ENCODE measurements at regions not wholly inside any gene's neighbourhood (a gene's known extent, or its start where the extent isn't known, plus 50 kb on each side); places are given as distances from the start of the nearest gene placed in this dataset.

DNA sequence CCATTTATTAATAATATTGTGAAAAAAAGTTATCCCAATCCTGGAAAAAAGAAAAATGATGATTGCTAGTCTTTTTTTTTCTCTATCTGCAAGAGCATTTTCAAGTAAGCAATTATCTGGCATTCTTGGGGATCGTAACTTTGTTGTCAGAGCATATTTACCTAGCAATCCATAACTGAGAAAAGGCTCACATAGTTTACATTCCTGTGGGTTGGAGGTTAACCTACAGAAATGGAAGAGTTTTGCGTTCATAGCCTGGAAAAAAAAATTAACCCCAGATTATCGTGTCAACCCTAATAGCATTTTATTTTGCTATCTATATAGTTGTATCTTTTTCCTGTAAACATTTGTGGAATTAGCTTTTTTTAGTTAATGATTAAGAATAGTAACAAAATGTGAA, 292.3 kb downstream of the DAD1 start:
- in situ Hi-C loops (cut with HindIII; ENCODE audit: extremely low pct_ligation_motif_present, low pct_unique_long_range_greater_than_20kb): no loop called here
- Histone ChIP-seq H3K9me3 (ENCODE audit: low read length) (no peaks in the 10 kb centered on the region), H3K4me1 (ENCODE audit: insufficient read depth, low read length) (peaks cover 13% of the 10 kb centered on the region), H4K20me1 (ENCODE audit: insufficient read depth, low read length) (no peaks in the 10 kb centered on the region), H3K79me2 (ENCODE audit: insufficient read depth, low read length) (no peaks in the 10 kb centered on the region), H3K4me3 (replicated peaks in 1 of 3; ENCODE audit: insufficient read depth in 1 of 3, low read depth in 2 of 3, low read length in 3 of 3) (no peak overlapping the region), H3K36me3 (replicated peaks in 1 of 2; ENCODE audit: control insufficient read depth in 1 of 2, insufficient read depth in 2 of 2, low read length in 2 of 2) (no peaks in the 10 kb centered on the region), H3K27ac (ENCODE audit: extremely low read length, insufficient read depth, low read length) (no peak overlapping the region), H3K27me3 (ENCODE audit: control insufficient read depth in 1 of 2, insufficient read depth in 2 of 2, low read length in 2 of 2) (peaks cover 0 to 21% of the 10 kb centered on the region in 2 experiments; a peak in 2 of 5 replicates), H3K9ac (ENCODE audit: insufficient read depth, low read depth, low read length) (no peak overlapping the region), H2AFZ (ENCODE audit: low read length) (no peak overlapping the region), H3K4me2 (ENCODE audit: low read depth, low read length) (no peak overlapping the region)
- ChIA-PET POLR2A (no interaction called here), CTCF (ENCODE audit: low intra/inter-chr PET ratio, low total read pairs) (no interaction called here)
- under 1% methylated on average over 3 of the region's 3 CpGs for WGBS (ENCODE audit: low lambda C conversion rate)
- DNase-seq (ENCODE audit: low spot score): peak; percentile 76
- FAIRE-seq: no peak
- no TSS peak for BruUV-seq (replicated peaks)
- intact Hi-C loops (cut with micrococcal nuclease; ENCODE audit: unreplicated experiment): loop anchor here (1.0 kb wide), 1 partner anchor 19 kb away; no protein-coding TSS in a partner anchor
- peak; percentile 93 for ATAC-seq
- TF ChIP-seq ELF3 (CRISPR knock-in tag; IDR thresholded peaks at IDR 0.05) (0 out of 2 replicates have a peak, but pooled peaks have one; percentile 32), ISX (CRISPR knock-in tag; conservative IDR thresholded peaks at IDR 0.05) (no peak), TFDP1 (CRISPR knock-in tag; IDR thresholded peaks at IDR 0.05; ENCODE audit: borderline replicate concordance) (no peak), CBFB (CRISPR knock-in tag; IDR thresholded peaks at IDR 0.05) (peak; percentile 98), EZH2 (conservative IDR thresholded peaks at IDR 0.05; ENCODE audit: low read depth, low read length) (no peak), TEAD3 (CRISPR knock-in tag; optimal IDR thresholded peaks at IDR 0.05; ENCODE audit: borderline replicate concordance) (peak; percentile 98), FOXK1 (CRISPR knock-in tag; IDR thresholded peaks at IDR 0.05; ENCODE audit: borderline replicate concordance, low read depth) (0 out of 2 replicates have a peak, but pooled peaks have one; percentile 26), ZNF234 (CRISPR knock-in tag; conservative IDR thresholded peaks at IDR 0.05) (no peak)
- TF ChIP-seq, protein P1, sequence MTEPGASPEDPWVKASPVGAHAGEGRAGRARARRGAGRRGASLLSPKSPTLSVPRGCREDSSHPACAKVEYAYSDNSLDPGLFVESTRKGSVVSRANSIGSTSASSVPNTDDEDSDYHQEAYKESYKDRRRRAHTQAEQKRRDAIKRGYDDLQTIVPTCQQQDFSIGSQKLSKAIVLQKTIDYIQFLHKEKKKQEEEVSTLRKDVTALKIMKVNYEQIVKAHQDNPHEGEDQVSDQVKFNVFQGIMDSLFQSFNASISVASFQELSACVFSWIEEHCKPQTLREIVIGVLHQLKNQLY (CRISPR knock-in tag; IDR thresholded peaks at IDR 0.05): no peak
- TF ChIP-seq, protein P2, sequence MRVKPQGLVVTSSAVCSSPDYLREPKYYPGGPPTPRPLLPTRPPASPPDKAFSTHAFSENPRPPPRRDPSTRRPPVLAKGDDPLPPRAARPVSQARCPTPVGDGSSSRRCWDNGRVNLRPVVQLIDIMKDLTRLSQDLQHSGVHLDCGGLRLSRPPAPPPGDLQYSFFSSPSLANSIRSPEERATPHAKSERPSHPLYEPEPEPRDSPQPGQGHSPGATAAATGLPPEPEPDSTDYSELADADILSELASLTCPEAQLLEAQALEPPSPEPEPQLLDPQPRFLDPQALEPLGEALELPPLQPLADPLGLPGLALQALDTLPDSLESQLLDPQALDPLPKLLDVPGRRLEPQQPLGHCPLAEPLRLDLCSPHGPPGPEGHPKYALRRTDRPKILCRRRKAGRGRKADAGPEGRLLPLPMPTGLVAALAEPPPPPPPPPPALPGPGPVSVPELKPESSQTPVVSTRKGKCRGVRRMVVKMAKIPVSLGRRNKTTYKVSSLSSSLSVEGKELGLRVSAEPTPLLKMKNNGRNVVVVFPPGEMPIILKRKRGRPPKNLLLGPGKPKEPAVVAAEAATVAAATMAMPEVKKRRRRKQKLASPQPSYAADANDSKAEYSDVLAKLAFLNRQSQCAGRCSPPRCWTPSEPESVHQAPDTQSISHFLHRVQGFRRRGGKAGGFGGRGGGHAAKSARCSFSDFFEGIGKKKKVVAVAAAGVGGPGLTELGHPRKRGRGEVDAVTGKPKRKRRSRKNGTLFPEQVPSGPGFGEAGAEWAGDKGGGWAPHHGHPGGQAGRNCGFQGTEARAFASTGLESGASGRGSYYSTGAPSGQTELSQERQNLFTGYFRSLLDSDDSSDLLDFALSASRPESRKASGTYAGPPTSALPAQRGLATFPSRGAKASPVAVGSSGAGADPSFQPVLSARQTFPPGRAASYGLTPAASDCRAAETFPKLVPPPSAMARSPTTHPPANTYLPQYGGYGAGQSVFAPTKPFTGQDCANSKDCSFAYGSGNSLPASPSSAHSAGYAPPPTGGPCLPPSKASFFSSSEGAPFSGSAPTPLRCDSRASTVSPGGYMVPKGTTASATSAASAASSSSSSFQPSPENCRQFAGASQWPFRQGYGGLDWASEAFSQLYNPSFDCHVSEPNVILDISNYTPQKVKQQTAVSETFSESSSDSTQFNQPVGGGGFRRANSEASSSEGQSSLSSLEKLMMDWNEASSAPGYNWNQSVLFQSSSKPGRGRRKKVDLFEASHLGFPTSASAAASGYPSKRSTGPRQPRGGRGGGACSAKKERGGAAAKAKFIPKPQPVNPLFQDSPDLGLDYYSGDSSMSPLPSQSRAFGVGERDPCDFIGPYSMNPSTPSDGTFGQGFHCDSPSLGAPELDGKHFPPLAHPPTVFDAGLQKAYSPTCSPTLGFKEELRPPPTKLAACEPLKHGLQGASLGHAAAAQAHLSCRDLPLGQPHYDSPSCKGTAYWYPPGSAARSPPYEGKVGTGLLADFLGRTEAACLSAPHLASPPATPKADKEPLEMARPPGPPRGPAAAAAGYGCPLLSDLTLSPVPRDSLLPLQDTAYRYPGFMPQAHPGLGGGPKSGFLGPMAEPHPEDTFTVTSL (CRISPR knock-in tag; IDR thresholded peaks at IDR 0.05; ENCODE audit: borderline replicate concordance): peak; percentile 77; the same call in 1 of the 2 replicates
- TF ChIP-seq, protein P3, sequence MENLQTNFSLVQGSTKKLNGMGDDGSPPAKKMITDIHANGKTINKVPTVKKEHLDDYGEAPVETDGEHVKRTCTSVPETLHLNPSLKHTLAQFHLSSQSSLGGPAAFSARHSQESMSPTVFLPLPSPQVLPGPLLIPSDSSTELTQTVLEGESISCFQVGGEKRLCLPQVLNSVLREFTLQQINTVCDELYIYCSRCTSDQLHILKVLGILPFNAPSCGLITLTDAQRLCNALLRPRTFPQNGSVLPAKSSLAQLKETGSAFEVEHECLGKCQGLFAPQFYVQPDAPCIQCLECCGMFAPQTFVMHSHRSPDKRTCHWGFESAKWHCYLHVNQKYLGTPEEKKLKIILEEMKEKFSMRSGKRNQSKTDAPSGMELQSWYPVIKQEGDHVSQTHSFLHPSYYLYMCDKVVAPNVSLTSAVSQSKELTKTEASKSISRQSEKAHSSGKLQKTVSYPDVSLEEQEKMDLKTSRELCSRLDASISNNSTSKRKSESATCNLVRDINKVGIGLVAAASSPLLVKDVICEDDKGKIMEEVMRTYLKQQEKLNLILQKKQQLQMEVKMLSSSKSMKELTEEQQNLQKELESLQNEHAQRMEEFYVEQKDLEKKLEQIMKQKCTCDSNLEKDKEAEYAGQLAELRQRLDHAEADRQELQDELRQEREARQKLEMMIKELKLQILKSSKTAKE (CRISPR knock-in tag; IDR thresholded peaks at IDR 0.05; ENCODE audit: borderline replicate concordance): no peak
- TF ChIP-seq, protein P4, sequence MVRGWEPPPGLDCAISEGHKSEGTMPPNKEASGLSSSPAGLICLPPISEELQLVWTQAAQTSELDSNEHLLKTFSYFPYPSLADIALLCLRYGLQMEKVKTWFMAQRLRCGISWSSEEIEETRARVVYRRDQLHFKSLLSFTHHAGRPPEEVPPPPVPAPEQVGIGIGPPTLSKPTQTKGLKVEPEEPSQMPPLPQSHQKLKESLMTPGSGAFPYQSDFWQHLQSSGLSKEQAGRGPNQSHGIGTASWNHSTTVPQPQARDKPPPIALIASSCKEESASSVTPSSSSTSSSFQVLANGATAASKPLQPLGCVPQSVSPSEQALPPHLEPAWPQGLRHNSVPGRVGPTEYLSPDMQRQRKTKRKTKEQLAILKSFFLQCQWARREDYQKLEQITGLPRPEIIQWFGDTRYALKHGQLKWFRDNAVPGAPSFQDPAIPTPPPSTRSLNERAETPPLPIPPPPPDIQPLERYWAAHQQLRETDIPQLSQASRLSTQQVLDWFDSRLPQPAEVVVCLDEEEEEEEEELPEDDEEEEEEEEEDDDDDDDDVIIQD (CRISPR knock-in tag; IDR thresholded peaks at IDR 0.05; ENCODE audit: low read depth): no peak

All from HepG2 (cell line).